IMR-90 (cell line): ENCODE measurements at regions not wholly inside any gene's neighbourhood (a gene's known extent, or its start where the extent isn't known, plus 50 kb on each side); places are given as distances from the start of the nearest gene placed in this dataset.

Source experiments
- ATAC-seq: fragments of 200-7000 bp; cut with Tn5 transposase; 2 replicates; pipeline ENCODE4 v1.9.1; 2020; ENCODE audit warnings: low read depth, mild to moderate bottlenecking, moderate library complexity
- BruUV-seq: library from RNA; stranded (reverse); fragments of 400-500 nt; replicated peaks from 2 replicates; lab custom pipeline; 2021; lab: Mats Ljungman, UMichigan
- CTCF ChIA-PET: fragments of 300-600 bp; formaldehyde crosslinking; extraction: SDS; loops from one replicate; lab custom pipeline; 2021; ENCODE audit warnings: antibody characterized with exemption; lab: Yijun Ruan, JAX
- POLR2A ChIA-PET: fragments of 300-600 bp; sonication (Branson Sonifier 250); formaldehyde crosslinking; loops from one replicate; lab custom pipeline; 2022; ENCODE audit warnings: antibody characterized with exemption; ENCODE audit not compliant: unreplicated experiment; lab: Charles Lee
- DNase-seq: peaks from one replicate; pipeline ENCODE4 v3.0.0; 2013
- H2AFZ ChIP-seq: replicated peaks from 2 replicates; pipeline ENCODE3; 2013; ENCODE audit warnings: low read length, mild to moderate bottlenecking; ENCODE audit not compliant: poor library complexity
- H2AK5ac ChIP-seq: 2 replicates; pipeline ENCODE4 v1.6.1; 2013; ENCODE audit warnings: low read depth, low read length, inconsistent platforms
- H2AK9ac ChIP-seq: replicated peaks from 2 replicates; pipeline ENCODE3; 2013; ENCODE audit warnings: mild to moderate bottlenecking, low read depth, low read length, moderate library complexity; ENCODE audit not compliant: poor library complexity
- H2BK120ac ChIP-seq: 2 replicates; pipeline ENCODE4 v1.6.1; 2013; ENCODE audit warnings: low read depth, low read length, inconsistent platforms
- H2BK15ac ChIP-seq: 3 replicates; pipeline ENCODE4 v1.6.1; 2013; ENCODE audit warnings: low read depth, low read length, inconsistent platforms
- H2BK20ac ChIP-seq: 2 replicates; pipeline ENCODE4 v1.6.1; 2013; ENCODE audit warnings: low read depth, mild to moderate bottlenecking, inconsistent platforms, low read length, moderate library complexity
- H2BK5ac ChIP-seq: 2 replicates; pipeline ENCODE4 v1.6.1; 2013; ENCODE audit warnings: mild to moderate bottlenecking, low read depth, low read length, inconsistent platforms; ENCODE audit not compliant: poor library complexity, severe bottlenecking
- H3K14ac ChIP-seq: replicated peaks from 2 replicates; pipeline ENCODE4 v1.6.1; 2013; ENCODE audit warnings: low read depth, low read length, inconsistent platforms
- H3K18ac ChIP-seq: 2 replicates; pipeline ENCODE4 v1.6.1; 2013; ENCODE audit warnings: low read depth, low read length, control low read depth
- H3K23ac ChIP-seq: 2 replicates; pipeline ENCODE4 v1.6.1; 2013; ENCODE audit warnings: low read depth, low read length, inconsistent platforms
- H3K27ac ChIP-seq: 2 replicates; pipeline ENCODE4 v1.5.1; 2013; ENCODE audit warnings: mild to moderate bottlenecking, control low read depth, low read length; ENCODE audit not compliant: insufficient read depth
- H3K27me3 ChIP-seq: 2 replicates; pipeline ENCODE4 v1.6.1; 2013; ENCODE audit warnings: low read length; ENCODE audit not compliant: control insufficient read depth, insufficient read depth
- H3K36me3 ChIP-seq: 2 replicates; pipeline ENCODE4 v1.6.1; 2013; ENCODE audit warnings: low read length, mixed read lengths; ENCODE audit not compliant: control insufficient read depth, insufficient read depth
- H3K4ac ChIP-seq: 2 replicates; pipeline ENCODE4 v1.6.1; 2013; ENCODE audit warnings: low read depth, low read length, inconsistent platforms
- H3K4me1 ChIP-seq: 2 replicates; pipeline ENCODE4 v1.6.1; 2013; ENCODE audit warnings: low read length, mixed read lengths; ENCODE audit not compliant: control insufficient read depth, insufficient read depth
- H3K4me2 ChIP-seq: 2 replicates; pipeline ENCODE4 v1.6.1; 2013; ENCODE audit warnings: low read depth, mild to moderate bottlenecking, control low read depth, low read length, moderate library complexity
- H3K4me3 ChIP-seq: 2 replicates; pipeline ENCODE4 v1.5.1; 2013; ENCODE audit warnings: low read depth, mild to moderate bottlenecking, control low read depth, low read length, moderate library complexity; ENCODE audit not compliant: insufficient read depth
- H3K56ac ChIP-seq: 2 replicates; pipeline ENCODE4 v1.6.1; 2013; ENCODE audit warnings: low read length, inconsistent platforms; ENCODE audit not compliant: insufficient read depth; ENCODE audit errors: extremely low read depth
- H3K79me1 ChIP-seq, 2 experiments: 2 replicates each; pipeline ENCODE4 v1.6.1; 2013; ENCODE audit warnings: low read length in 2 of 2, inconsistent platforms in 1 of 2, low read depth in 1 of 2
- H3K9ac ChIP-seq: 2 replicates; pipeline ENCODE4 v1.6.1; 2013; ENCODE audit warnings: low read depth, low read length, control low read depth
- H3K9me1 ChIP-seq: 2 replicates; pipeline ENCODE4 v1.6.1; 2013; ENCODE audit warnings: low read length, inconsistent platforms; ENCODE audit not compliant: insufficient read depth
- H3K9me3 ChIP-seq: 2 replicates; pipeline ENCODE4 v1.6.1; 2013; ENCODE audit warnings: low read length; ENCODE audit not compliant: control insufficient read depth, insufficient read depth
- H4K20me1 ChIP-seq: 2 replicates; pipeline ENCODE4 v1.6.1; 2013; ENCODE audit warnings: low read length, inconsistent platforms; ENCODE audit not compliant: insufficient read depth
- H4K5ac ChIP-seq: 2 replicates; pipeline ENCODE4 v1.6.1; 2013; ENCODE audit warnings: mild to moderate bottlenecking, low read depth, low read length, control low read depth
- H4K8ac ChIP-seq, 2 experiments: 2 replicates each; pipeline ENCODE4 v1.6.1; 2013; ENCODE audit warnings: low read depth in 2 of 2, low read length in 2 of 2, control low read depth in 1 of 2, inconsistent platforms in 1 of 2
- H4K91ac ChIP-seq: 2 replicates; pipeline ENCODE4 v1.6.1; 2013; ENCODE audit warnings: low read depth, low read length, inconsistent platforms; ENCODE audit not compliant: insufficient read depth
- BHLHE40 ChIP-seq: fragments of 150-350 bp; IDR thresholded peaks from 2 replicates; pipeline ENCODE4 v1.6.1; 2016; ENCODE audit warnings: mild to moderate bottlenecking, low read depth, low read length
- CEBPB ChIP-seq: IDR thresholded peaks from 2 replicates; pipeline ENCODE4 v1.6.1; 2012; ENCODE audit warnings: low read depth, low read length, improper control_type of control experiment
- FOS ChIP-seq: fragments of 150-350 bp; IDR thresholded peaks from 2 replicates; pipeline ENCODE4 v1.6.1; 2016; ENCODE audit warnings: low read depth, low read length
- MXI1 ChIP-seq: IDR thresholded peaks from 2 replicates; pipeline ENCODE4 v1.6.1; 2012; ENCODE audit warnings: low read depth, mild to moderate bottlenecking, low read length, moderate library complexity, borderline replicate concordance
- RAD21 ChIP-seq: IDR thresholded peaks from 2 replicates; pipeline ENCODE4 v1.6.1; 2012; ENCODE audit warnings: low read length, improper control_type of control experiment
- WGBS, 2 experiments: methylation state at CpG; one replicate each; pipeline versions ENCODE4 v1.1.5 to v1.1.7; 2013; ENCODE audit warnings: missing lambda C conversion rate in 2 of 2; ENCODE audit not compliant: insufficient read length in 1 of 2; ENCODE audit errors: extremely low coverage in 2 of 2; 5-methylcytosine and 5-hydroxymethylcytosine counted together
- dilution Hi-C: fragments of 300-500 bp; cut with HindIII; formaldehyde crosslinking; loops from one replicate; pipeline ENCODE4 v1.14.3; 2018; ENCODE audit warnings: low sequenced_read_pairs; ENCODE audit not compliant: unreplicated experiment
- in situ Hi-C: fragments of 300-500 bp; cut with MboI; formaldehyde crosslinking; loops from 3 replicates; pipeline ENCODE4 v1.14.3; 2019; ENCODE audit warnings: low sequenced_read_pairs, inconsistent platforms, mixed read lengths
- intact Hi-C: fragments of 100-400 bp; cut with micrococcal nuclease; formaldehyde crosslinking; loops from 2 replicates; pipeline ENCODE4 v1.10.0; 2022

DNA sequence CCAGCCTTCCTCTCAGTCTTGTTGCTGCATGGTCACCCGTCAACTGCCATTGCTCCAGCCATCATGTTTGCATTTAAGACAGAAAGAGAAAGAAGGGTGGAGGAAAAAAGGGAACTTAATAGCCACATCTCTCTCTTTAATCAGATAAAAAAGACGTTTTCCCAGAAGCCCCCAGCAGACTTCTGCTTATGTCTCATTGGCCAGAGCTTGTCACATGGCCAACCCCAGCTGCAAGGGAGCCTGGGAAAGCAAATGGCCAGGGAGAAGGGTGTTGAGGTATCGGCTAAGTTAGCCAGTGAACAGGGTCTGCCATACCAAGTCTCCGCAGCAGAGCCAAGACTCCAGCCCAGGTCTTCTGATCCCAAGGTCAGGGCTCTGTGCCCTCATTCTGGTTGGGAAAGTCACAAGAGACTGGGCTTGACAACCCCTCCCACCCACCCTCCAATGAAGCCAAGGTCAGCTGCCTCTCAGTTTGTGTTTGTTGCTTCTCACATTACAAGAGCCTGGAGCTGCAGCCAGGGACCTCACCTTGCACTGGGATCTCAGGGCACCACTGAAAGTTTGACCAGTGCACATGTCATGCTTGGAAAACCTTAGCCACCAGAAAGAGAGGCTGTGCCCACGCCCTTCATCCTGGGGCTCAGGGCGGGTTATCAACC is 80.3 kb upstream of the LYZL2 start:
- H2AFZ ChIP-seq: no peak overlapping the region
- H3K27me3 ChIP-seq: no peaks in the 10 kb centered on the region; the same call in 1 of the 2 replicates
- H4K91ac ChIP-seq: no peak overlapping the region
- no peak overlapping the region for H3K27ac ChIP-seq
- no peak overlapping the region for H3K9ac ChIP-seq
- DNase-seq (no peak), ATAC-seq (no peak)
- no peak for TF ChIP-seq CEBPB
- no peak for TF ChIP-seq RAD21
- TF ChIP-seq MXI1: no peak
- no peak for TF ChIP-seq BHLHE40
- no peak for TF ChIP-seq FOS
- WGBS, 2 experiments: 60% methylated on average over 1 of the region's 6 CpGs; no CpG with 5 or more reads in 1 of the 2 experiments
- no peak overlapping the region for H3K56ac ChIP-seq
- H3K36me3 ChIP-seq: no peaks in the 10 kb centered on the region
- ChIA-PET POLR2A (no interaction called here), CTCF (no interaction called here)
- no peak overlapping the region for H4K5ac ChIP-seq
- H3K18ac ChIP-seq: no peak overlapping the region
- no peak overlapping the region for H3K23ac ChIP-seq
- H3K4me2 ChIP-seq: no peak overlapping the region
- H2BK5ac ChIP-seq: no peak overlapping the region
- no peaks in the 10 kb centered on the region for H3K9me1 ChIP-seq
- H3K79me1 ChIP-seq: no peaks in the 10 kb centered on the region
- no peak overlapping the region for H2BK120ac ChIP-seq
- BruUV-seq: no TSS peak
- H3K4me3 ChIP-seq: no peak overlapping the region
- H2AK5ac ChIP-seq: no peak overlapping the region
- no peaks in the 10 kb centered on the region; the same call in 1 of the 2 replicates for H3K4me1 ChIP-seq
- H4K8ac ChIP-seq: no peak overlapping the region
- no peak overlapping the region for H2BK20ac ChIP-seq
- in situ Hi-C loops (no loop called here), intact Hi-C loops (no loop called here), dilution Hi-C loops (no loop called here)
- peaks cover 10% of the 10 kb centered on the region for H3K9me3 ChIP-seq
- no peak overlapping the region for H3K4ac ChIP-seq
- H2BK15ac ChIP-seq: no peak overlapping the region
- H4K20me1 ChIP-seq: no peaks in the 10 kb centered on the region
- no peak overlapping the region for H3K14ac ChIP-seq
- no peak overlapping the region for H2AK9ac ChIP-seq
